HCT116 (cell line): ENCODE measurements at regions not wholly inside any gene's neighbourhood (a gene's known extent, or its start where the extent isn't known, plus 50 kb on each side); places are given as distances from the start of the nearest gene placed in this dataset.

Source experiments
- POLR2A ChIP-seq: IDR thresholded peaks from 2 replicates; pipeline ENCODE4 v1.7.0; 2011; ENCODE audit warnings: borderline replicate concordance; ENCODE audit not compliant: insufficient read depth, insufficient read length; ENCODE audit errors: extremely low read depth
- SP1 ChIP-seq: IDR thresholded peaks from 2 replicates; pipeline ENCODE4 v1.6.1; 2012; ENCODE audit warnings: low read depth
- YY1 ChIP-seq: IDR thresholded peaks from 2 replicates; pipeline ENCODE4 v1.6.1; 2011; ENCODE audit warnings: low read length, low read depth, moderate library complexity, mild to moderate bottlenecking; ENCODE audit not compliant: insufficient replicate concordance; ENCODE audit errors: extremely low read depth
- TF ChIP-seq, protein P1 (sequence below), 3 experiments: fragments of 200-600 bp in 1 of 3; sonication (generic) in 1 of 3; IDR thresholded peaks in 2 of 3; conservative IDR thresholded peaks in 1 of 3; 2 replicates each; pipeline ENCODE4 v1.5.1; 2012 to 2017; ENCODE audit warnings: low read depth in 2 of 3, low read length in 2 of 3, antibody characterized with exemption in 1 of 3, borderline replicate concordance in 1 of 3, control low read depth in 1 of 3, mild to moderate bottlenecking in 1 of 3, mixed read lengths in 1 of 3, mixed run types in 1 of 3, moderate library complexity in 1 of 3; ENCODE audit not compliant: insufficient read depth in 1 of 3

DNA sequence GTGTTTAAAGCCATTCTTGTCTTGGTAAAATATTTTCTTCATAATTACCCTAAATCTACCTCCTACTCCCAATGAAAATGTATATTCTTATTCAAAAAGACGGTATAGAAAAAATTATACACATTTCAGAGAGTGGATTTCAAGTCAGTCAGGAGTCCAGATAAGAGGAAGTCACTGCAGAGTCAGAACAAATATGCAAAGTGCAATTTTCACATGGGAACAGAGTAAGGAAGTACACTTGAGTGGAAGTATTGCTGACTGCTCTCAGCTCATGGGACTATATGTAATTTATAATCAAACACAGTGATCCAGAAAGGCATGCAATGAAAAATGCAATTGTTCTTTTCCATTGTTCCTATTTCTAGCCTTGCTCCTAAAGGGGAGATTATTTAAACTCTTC is 1128.0 kb downstream of the AACS start:
- TF ChIP-seq SP1 (no peak), YY1 (no peak), POLR2A (no peak)
- TF ChIP-seq, protein P1, sequence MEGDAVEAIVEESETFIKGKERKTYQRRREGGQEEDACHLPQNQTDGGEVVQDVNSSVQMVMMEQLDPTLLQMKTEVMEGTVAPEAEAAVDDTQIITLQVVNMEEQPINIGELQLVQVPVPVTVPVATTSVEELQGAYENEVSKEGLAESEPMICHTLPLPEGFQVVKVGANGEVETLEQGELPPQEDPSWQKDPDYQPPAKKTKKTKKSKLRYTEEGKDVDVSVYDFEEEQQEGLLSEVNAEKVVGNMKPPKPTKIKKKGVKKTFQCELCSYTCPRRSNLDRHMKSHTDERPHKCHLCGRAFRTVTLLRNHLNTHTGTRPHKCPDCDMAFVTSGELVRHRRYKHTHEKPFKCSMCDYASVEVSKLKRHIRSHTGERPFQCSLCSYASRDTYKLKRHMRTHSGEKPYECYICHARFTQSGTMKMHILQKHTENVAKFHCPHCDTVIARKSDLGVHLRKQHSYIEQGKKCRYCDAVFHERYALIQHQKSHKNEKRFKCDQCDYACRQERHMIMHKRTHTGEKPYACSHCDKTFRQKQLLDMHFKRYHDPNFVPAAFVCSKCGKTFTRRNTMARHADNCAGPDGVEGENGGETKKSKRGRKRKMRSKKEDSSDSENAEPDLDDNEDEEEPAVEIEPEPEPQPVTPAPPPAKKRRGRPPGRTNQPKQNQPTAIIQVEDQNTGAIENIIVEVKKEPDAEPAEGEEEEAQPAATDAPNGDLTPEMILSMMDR (IDR thresholded peaks at IDR 0.05 in 2 of 3, conservative IDR thresholded peaks at IDR 0.05 in 1 of 3; ENCODE audit: borderline replicate concordance in 1 of 3, insufficient read depth in 1 of 3, low read depth in 2 of 3, low read length in 2 of 3): no peak
